ENCODE measurements at regions not wholly inside any gene's neighbourhood (a gene's known extent, or its start where the extent isn't known, plus 50 kb on each side); places are given as distances from the start of the nearest gene placed in this dataset.

GRCh38 chr3:146970236-146970635 is 365.1 kb upstream of the PLSCR5 start:
- TF ChIP-seq EZH2 (IDR thresholded peaks at IDR 0.05; ENCODE audit: low read depth, unreplicated experiment): no peak
- TF ChIP-seq, protein P1, sequence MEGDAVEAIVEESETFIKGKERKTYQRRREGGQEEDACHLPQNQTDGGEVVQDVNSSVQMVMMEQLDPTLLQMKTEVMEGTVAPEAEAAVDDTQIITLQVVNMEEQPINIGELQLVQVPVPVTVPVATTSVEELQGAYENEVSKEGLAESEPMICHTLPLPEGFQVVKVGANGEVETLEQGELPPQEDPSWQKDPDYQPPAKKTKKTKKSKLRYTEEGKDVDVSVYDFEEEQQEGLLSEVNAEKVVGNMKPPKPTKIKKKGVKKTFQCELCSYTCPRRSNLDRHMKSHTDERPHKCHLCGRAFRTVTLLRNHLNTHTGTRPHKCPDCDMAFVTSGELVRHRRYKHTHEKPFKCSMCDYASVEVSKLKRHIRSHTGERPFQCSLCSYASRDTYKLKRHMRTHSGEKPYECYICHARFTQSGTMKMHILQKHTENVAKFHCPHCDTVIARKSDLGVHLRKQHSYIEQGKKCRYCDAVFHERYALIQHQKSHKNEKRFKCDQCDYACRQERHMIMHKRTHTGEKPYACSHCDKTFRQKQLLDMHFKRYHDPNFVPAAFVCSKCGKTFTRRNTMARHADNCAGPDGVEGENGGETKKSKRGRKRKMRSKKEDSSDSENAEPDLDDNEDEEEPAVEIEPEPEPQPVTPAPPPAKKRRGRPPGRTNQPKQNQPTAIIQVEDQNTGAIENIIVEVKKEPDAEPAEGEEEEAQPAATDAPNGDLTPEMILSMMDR (conservative IDR thresholded peaks at IDR 0.05; ENCODE audit: low read depth in 2 of 2): no peak
- no peak for TF ChIP-seq ZNF114 (CRISPR knock-in tag; IDR thresholded peaks at IDR 0.05)
- TF ChIP-seq CREB1 (CRISPR knock-in tag; IDR thresholded peaks at IDR 0.05; ENCODE audit: low read depth): no peak
- no peak for TF ChIP-seq EZH2phosphoT487 (IDR thresholded peaks at IDR 0.05; ENCODE audit: unreplicated experiment)
- TF ChIP-seq POLR2AphosphoS5 (IDR thresholded peaks at IDR 0.05; ENCODE audit: low read depth): no peak
